22Rv1 (cell line): ENCODE measurements at regions not wholly inside any gene's neighbourhood (a gene's known extent, or its start where the extent isn't known, plus 50 kb on each side); places are given as distances from the start of the nearest gene placed in this dataset.

Experiments
- CTCF ChIP-seq: fragments of 450-650 bp; IDR thresholded peaks from 2 replicates; pipeline ENCODE4 v1.5.1; 2017; ENCODE audit warnings: mild to moderate bottlenecking
- ZFX ChIP-seq: fragments of 450-650 bp; IDR thresholded peaks from 2 replicates; pipeline ENCODE4 v1.6.1; 2017; ENCODE audit warnings: antibody characterized with exemption, borderline replicate concordance

DNA sequence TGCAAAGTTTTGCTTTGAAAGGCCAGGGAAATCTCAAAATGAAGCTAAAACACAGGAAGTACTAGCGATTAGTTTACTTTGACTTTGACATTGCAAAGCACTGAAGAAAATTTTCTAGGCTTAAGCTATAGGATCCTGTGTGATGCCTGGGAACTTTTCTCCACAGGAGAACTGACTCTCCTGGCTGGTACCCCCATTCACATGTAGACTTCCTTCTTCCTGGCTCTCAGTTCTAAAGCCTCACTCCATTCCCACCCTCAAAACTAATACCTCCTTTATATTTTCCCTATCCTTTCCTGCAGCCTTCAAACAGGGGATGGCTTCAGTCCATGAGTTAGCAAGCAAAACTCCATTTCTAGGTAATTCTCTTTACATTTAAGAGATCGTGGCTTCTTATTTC is 189.5 kb downstream of the SLITRK1 start:
- TF ChIP-seq CTCF (no peak), ZFX (no peak)
